Stimulated activated CD4-positive, alpha-beta T cell treated with anti-CD3 and anti-CD28 coated beads, Interleukin-12 subunit alpha, Interleukin-12 subunit beta, amount 100 ng/mL, for 48 hours (primary cell): ENCODE measurements at regions not wholly inside any gene's neighbourhood (a gene's known extent, or its start where the extent isn't known, plus 50 kb on each side); places are given as distances from the start of the nearest gene placed in this dataset.

Experiments
- DNase-seq, 3 donors: peaks; one replicate each; pipeline ENCODE4 v3.0.0-alpha.2; 2020; ENCODE audit warnings: low read depth in 2 of 3, low spot score in 1 of 3

- DNase-seq, result no peak
Measured at GRCh38 chr11:95517453-95517852, 272.1 kb downstream of the FAM76B start.

GRCh38 chr11:95516786-95517185 is 272.8 kb downstream of the FAM76B start:
- DNase-seq, result no peak

GRCh38 chr11:95516175-95516574 is 273.4 kb downstream of the FAM76B start:
- no peak for DNase-seq

GRCh38 chr11:95515371-95515770 is 274.2 kb downstream of the FAM76B start:
- no peak for DNase-seq

GRCh38 chr11:95514416-95515110 is 275.0 kb downstream of the FAM76B start:
- no peak for DNase-seq

- DNase-seq, result no peak
Measured at GRCh38 chr11:95512682-95513081, 276.9 kb downstream of the FAM76B start.

GRCh38 chr11:95512177-95512576 is 277.4 kb downstream of the FAM76B start:
- DNase-seq, result no peak

- DNase-seq, result no peak
Measured at GRCh38 chr11:95508219-95508890, 277.4 kb upstream of the SESN3 start.

- no peak for DNase-seq
Measured at GRCh38 chr11:95507794-95508193, 276.8 kb upstream of the SESN3 start.

- no peak for DNase-seq
Measured at GRCh38 chr11:95506777-95507176, 275.8 kb upstream of the SESN3 start.

GRCh38 chr11:95505927-95506426 is 275.0 kb upstream of the SESN3 start:
- DNase-seq, result no peak

GRCh38 chr11:95503047-95503446 is 272.0 kb upstream of the SESN3 start:
- DNase-seq, result no peak

- no peak for DNase-seq
Measured at GRCh38 chr11:95502522-95502921, 271.5 kb upstream of the SESN3 start.

- no peak for DNase-seq
Measured at GRCh38 chr11:95501761-95502266, 270.8 kb upstream of the SESN3 start.

GRCh38 chr11:95500466-95500865 is 269.5 kb upstream of the SESN3 start:
- DNase-seq, result no peak

- DNase-seq, result no peak
Measured at GRCh38 chr11:95499516-95500135, 268.6 kb upstream of the SESN3 start.

GRCh38 chr11:95498722-95499425 is 267.9 kb upstream of the SESN3 start:
- DNase-seq, result no peak

GRCh38 chr11:95496901-95497300 is 265.9 kb upstream of the SESN3 start:
- DNase-seq, result no peak

GRCh38 chr11:95495706-95496105 is 264.7 kb upstream of the SESN3 start:
- DNase-seq, result no peak

GRCh38 chr11:95494856-95495255 is 263.9 kb upstream of the SESN3 start:
- DNase-seq, result no peak

- no peak for DNase-seq
Measured at GRCh38 chr11:95494167-95494566, 263.2 kb upstream of the SESN3 start.
